ENCODE measurements at regions not wholly inside any gene's neighbourhood (a gene's known extent, or its start where the extent isn't known, plus 50 kb on each side); places are given as distances from the start of the nearest gene placed in this dataset.

- Histone ChIP-seq H3K4me1 (no peaks in the 10 kb centered on the region), H3K36me3 (no peaks in the 10 kb centered on the region), H3K4me3 (no peak overlapping the region), H3K27ac (no peak overlapping the region), H3K9me3 (no peaks in the 10 kb centered on the region), H3K9ac (ENCODE audit: low read depth in 2 of 2, low read length in 2 of 2) (no peak overlapping the region), H3K27me3 (no peaks in the 10 kb centered on the region)
- intact Hi-C loops (cut with DNase I) = no loop called here
- no peak for TF ChIP-seq CTCF (IDR thresholded peaks at IDR 0.05)
- DNase-seq = no peak
Observed at GRCh38 chr4:83171436-83172039, 57.0 kb upstream of the PLAC8 start.

GRCh38 chr4:83170952-83171399 lies 56.4 kb upstream of the PLAC8 start:
- Histone ChIP-seq H3K27ac (no peak overlapping the region), H3K4me3 (no peak overlapping the region), H3K9me3 (no peaks in the 10 kb centered on the region), H3K9ac (ENCODE audit: low read depth in 2 of 2, low read length in 2 of 2) (no peak overlapping the region), H3K36me3 (no peaks in the 10 kb centered on the region), H3K4me1 (no peaks in the 10 kb centered on the region), H3K27me3 (no peaks in the 10 kb centered on the region)
- DNase-seq = no peak
- intact Hi-C loops (cut with DNase I) = no loop called here
- TF ChIP-seq CTCF (IDR thresholded peaks at IDR 0.05) = no peak

Measured in colonic mucosa (tissue), 4 donors.